Liver (tissue), 8 donors: ENCODE measurements at regions not wholly inside any gene's neighbourhood (a gene's known extent, or its start where the extent isn't known, plus 50 kb on each side); places are given as distances from the start of the nearest gene placed in this dataset.

Experiments used
- DNase-seq: peaks from one replicate; pipeline ENCODE4 v3.0.0-alpha.2; 2017; ENCODE audit warnings: low spot score
- H3K27ac ChIP-seq, 2 donors: one replicate each; pipeline ENCODE4 v1.7.0; 2013; ENCODE audit warnings: inconsistent platforms in 2 of 2, low read length in 2 of 2, control low read depth in 1 of 2, low read depth in 1 of 2, mild to moderate bottlenecking in 1 of 2
- H3K27me3 ChIP-seq, 4 donors: one replicate each; pipeline versions ENCODE4 v1.6.1 to v1.7.0; 2013; ENCODE audit warnings: low read length in 3 of 4, inconsistent platforms in 1 of 4, mild to moderate bottlenecking in 1 of 4, moderate library complexity in 1 of 4; ENCODE audit not compliant: control insufficient read depth in 4 of 4, insufficient read depth in 4 of 4
- H3K36me3 ChIP-seq, 4 donors: one replicate each; pipeline versions ENCODE4 v1.6.1 to v1.7.0; 2013; ENCODE audit warnings: low read length in 3 of 4, mild to moderate bottlenecking in 3 of 4, low read depth in 1 of 4, moderate library complexity in 1 of 4; ENCODE audit not compliant: control insufficient read depth in 4 of 4, insufficient read depth in 3 of 4
- H3K4me1 ChIP-seq, 4 donors: one replicate each; pipeline versions ENCODE4 v1.6.1 to v1.7.0; 2013; ENCODE audit warnings: low read length in 3 of 4, mild to moderate bottlenecking in 3 of 4, moderate library complexity in 1 of 4; ENCODE audit not compliant: control insufficient read depth in 4 of 4, insufficient read depth in 4 of 4
- H3K4me3 ChIP-seq, 3 donors: one replicate each; pipeline versions ENCODE4 v1.6.1 to v1.7.0; 2013; ENCODE audit warnings: low read length in 3 of 3, control low read depth in 1 of 3, low read depth in 1 of 3, mild to moderate bottlenecking in 1 of 3
- H3K9ac ChIP-seq, 2 donors: one replicate each; pipeline ENCODE4 v1.7.0; 2013; ENCODE audit warnings: low read length in 2 of 2, mild to moderate bottlenecking in 2 of 2, moderate library complexity in 2 of 2, control low read depth in 1 of 2, low read depth in 1 of 2
- H3K9me3 ChIP-seq, 4 donors: one replicate each; pipeline versions ENCODE4 v1.6.1 to v1.7.0; 2013; ENCODE audit warnings: low read length in 3 of 4; ENCODE audit not compliant: control insufficient read depth in 4 of 4
- EGR1 ChIP-seq, 2 donors: IDR thresholded peaks; 2 replicates each; pipeline ENCODE4 v1.6.1; 2016 to 2018; ENCODE audit warnings: antibody characterized with exemption in 2 of 2, low read depth in 2 of 2
- FOXA1 ChIP-seq: IDR thresholded peaks from 2 replicates; pipeline ENCODE4 v1.6.1; 2016; ENCODE audit warnings: antibody characterized with exemption
- FOXA2 ChIP-seq: IDR thresholded peaks from 2 replicates; pipeline ENCODE4 v1.6.1; 2016; ENCODE audit warnings: antibody characterized with exemption
- GABPA ChIP-seq, 2 donors: IDR thresholded peaks in 1 of 2; conservative IDR thresholded peaks in 1 of 2; 2 replicates each; pipeline ENCODE4 v1.6.1; 2016; ENCODE audit warnings: antibody characterized with exemption in 2 of 2, mild to moderate bottlenecking in 1 of 2, moderate library complexity in 1 of 2
- HNF4A ChIP-seq, 2 donors: conservative IDR thresholded peaks; 2 replicates each; pipeline ENCODE4 v1.6.1; 2016; ENCODE audit warnings: antibody characterized with exemption in 2 of 2, mild to moderate bottlenecking in 2 of 2
- HNF4G ChIP-seq: IDR thresholded peaks from 2 replicates; pipeline ENCODE4 v1.6.1; 2016; ENCODE audit warnings: antibody characterized with exemption
- JUND ChIP-seq, 2 donors: IDR thresholded peaks; 2 replicates each; pipeline ENCODE4 v1.6.1; 2016; ENCODE audit warnings: antibody characterized with exemption in 2 of 2
- NR2F2 ChIP-seq: IDR thresholded peaks from 2 replicates; pipeline ENCODE4 v1.6.1; 2016; ENCODE audit warnings: antibody characterized with exemption
- RAD21 ChIP-seq, 2 donors: IDR thresholded peaks; 2 replicates each; pipeline ENCODE4 v1.6.1; 2016; ENCODE audit warnings: antibody characterized with exemption in 2 of 2, mild to moderate bottlenecking in 2 of 2
- RXRA ChIP-seq, 2 donors: IDR thresholded peaks; 2 replicates each; pipeline ENCODE4 v1.6.1; 2017 to 2018; ENCODE audit warnings: antibody characterized with exemption in 2 of 2, mild to moderate bottlenecking in 1 of 2
- SP1 ChIP-seq: IDR thresholded peaks from 2 replicates; pipeline ENCODE4 v1.6.1; 2018; ENCODE audit warnings: antibody characterized with exemption, mild to moderate bottlenecking
- TAF1 ChIP-seq: conservative IDR thresholded peaks from 2 replicates; pipeline ENCODE4 v1.6.1; 2016; ENCODE audit warnings: antibody characterized with exemption, mild to moderate bottlenecking
- YY1 ChIP-seq: IDR thresholded peaks from 2 replicates; pipeline ENCODE4 v1.6.1; 2016; ENCODE audit warnings: antibody characterized with exemption, mild to moderate bottlenecking
- WGBS: extraction: QIAGEN DNeasy Blood & Tissue Kit; methylation state at CpG from one replicate; pipeline ENCODE4 v1.1.7; 2013; 5-methylcytosine and 5-hydroxymethylcytosine counted together
- TF ChIP-seq, protein P1 (sequence below): fragments of 150-350 bp; IDR thresholded peaks from 2 replicates; pipeline ENCODE4 v1.5.1; 2017; ENCODE audit warnings: improper control_type of control experiment, low read depth, low read length; ENCODE audit not compliant: missing input control
- TF ChIP-seq, protein P2 (sequence below): IDR thresholded peaks from 2 replicates; pipeline ENCODE4 v1.6.1; 2016; ENCODE audit warnings: antibody characterized with exemption
- TF ChIP-seq, protein P3 (sequence below): IDR thresholded peaks from 2 replicates; pipeline ENCODE4 v1.6.1; 2016; ENCODE audit warnings: antibody characterized with exemption, mild to moderate bottlenecking
- TF ChIP-seq, protein P4 (sequence below): IDR thresholded peaks from 2 replicates; pipeline ENCODE4 v1.6.1; 2016; ENCODE audit warnings: antibody characterized with exemption
- TF ChIP-seq, protein P5 (sequence below): IDR thresholded peaks from 2 replicates; pipeline ENCODE4 v1.6.1; 2016; ENCODE audit warnings: antibody characterized with exemption
- donor health status: healthy.
- donor health status: healthy.
- donor health status: healthy.
- donor health status: healthy.
- donor health status: healthy.

DNA sequence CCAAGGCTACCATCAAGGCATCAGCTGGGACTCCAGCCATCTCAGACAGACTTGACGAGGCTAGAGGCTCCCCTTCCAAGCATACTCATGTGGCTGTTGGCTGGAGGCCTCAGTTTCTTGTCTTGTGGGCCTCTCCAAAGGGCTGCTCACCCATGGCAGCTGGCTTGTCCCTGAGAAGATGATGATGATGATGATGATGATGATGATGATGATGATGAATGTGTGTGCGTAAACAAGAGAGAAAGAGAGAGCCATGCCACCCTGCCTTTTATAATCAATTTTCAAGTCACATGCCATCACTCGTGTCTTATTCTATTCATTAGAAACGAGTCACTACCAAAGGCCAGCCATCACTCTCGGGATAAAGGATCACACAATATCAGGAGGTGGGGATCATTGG, 60.5 kb upstream of the ADGRG2 start:
- no peak for TF ChIP-seq NR2F2
- no peak for TF ChIP-seq YY1
- TF ChIP-seq HNF4G, result no peak
- TF ChIP-seq, protein P1, sequence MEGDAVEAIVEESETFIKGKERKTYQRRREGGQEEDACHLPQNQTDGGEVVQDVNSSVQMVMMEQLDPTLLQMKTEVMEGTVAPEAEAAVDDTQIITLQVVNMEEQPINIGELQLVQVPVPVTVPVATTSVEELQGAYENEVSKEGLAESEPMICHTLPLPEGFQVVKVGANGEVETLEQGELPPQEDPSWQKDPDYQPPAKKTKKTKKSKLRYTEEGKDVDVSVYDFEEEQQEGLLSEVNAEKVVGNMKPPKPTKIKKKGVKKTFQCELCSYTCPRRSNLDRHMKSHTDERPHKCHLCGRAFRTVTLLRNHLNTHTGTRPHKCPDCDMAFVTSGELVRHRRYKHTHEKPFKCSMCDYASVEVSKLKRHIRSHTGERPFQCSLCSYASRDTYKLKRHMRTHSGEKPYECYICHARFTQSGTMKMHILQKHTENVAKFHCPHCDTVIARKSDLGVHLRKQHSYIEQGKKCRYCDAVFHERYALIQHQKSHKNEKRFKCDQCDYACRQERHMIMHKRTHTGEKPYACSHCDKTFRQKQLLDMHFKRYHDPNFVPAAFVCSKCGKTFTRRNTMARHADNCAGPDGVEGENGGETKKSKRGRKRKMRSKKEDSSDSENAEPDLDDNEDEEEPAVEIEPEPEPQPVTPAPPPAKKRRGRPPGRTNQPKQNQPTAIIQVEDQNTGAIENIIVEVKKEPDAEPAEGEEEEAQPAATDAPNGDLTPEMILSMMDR, result no peak
- TF ChIP-seq, protein P2, sequence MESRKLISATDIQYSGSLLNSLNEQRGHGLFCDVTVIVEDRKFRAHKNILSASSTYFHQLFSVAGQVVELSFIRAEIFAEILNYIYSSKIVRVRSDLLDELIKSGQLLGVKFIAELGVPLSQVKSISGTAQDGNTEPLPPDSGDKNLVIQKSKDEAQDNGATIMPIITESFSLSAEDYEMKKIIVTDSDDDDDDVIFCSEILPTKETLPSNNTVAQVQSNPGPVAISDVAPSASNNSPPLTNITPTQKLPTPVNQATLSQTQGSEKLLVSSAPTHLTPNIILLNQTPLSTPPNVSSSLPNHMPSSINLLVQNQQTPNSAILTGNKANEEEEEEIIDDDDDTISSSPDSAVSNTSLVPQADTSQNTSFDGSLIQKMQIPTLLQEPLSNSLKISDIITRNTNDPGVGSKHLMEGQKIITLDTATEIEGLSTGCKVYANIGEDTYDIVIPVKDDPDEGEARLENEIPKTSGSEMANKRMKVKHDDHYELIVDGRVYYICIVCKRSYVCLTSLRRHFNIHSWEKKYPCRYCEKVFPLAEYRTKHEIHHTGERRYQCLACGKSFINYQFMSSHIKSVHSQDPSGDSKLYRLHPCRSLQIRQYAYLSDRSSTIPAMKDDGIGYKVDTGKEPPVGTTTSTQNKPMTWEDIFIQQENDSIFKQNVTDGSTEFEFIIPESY, result no peak
- TF ChIP-seq GABPA (IDR thresholded peaks at IDR 0.05 in 1 of 2, conservative IDR thresholded peaks at IDR 0.05 in 1 of 2), result no peak
- TF ChIP-seq, protein P3, sequence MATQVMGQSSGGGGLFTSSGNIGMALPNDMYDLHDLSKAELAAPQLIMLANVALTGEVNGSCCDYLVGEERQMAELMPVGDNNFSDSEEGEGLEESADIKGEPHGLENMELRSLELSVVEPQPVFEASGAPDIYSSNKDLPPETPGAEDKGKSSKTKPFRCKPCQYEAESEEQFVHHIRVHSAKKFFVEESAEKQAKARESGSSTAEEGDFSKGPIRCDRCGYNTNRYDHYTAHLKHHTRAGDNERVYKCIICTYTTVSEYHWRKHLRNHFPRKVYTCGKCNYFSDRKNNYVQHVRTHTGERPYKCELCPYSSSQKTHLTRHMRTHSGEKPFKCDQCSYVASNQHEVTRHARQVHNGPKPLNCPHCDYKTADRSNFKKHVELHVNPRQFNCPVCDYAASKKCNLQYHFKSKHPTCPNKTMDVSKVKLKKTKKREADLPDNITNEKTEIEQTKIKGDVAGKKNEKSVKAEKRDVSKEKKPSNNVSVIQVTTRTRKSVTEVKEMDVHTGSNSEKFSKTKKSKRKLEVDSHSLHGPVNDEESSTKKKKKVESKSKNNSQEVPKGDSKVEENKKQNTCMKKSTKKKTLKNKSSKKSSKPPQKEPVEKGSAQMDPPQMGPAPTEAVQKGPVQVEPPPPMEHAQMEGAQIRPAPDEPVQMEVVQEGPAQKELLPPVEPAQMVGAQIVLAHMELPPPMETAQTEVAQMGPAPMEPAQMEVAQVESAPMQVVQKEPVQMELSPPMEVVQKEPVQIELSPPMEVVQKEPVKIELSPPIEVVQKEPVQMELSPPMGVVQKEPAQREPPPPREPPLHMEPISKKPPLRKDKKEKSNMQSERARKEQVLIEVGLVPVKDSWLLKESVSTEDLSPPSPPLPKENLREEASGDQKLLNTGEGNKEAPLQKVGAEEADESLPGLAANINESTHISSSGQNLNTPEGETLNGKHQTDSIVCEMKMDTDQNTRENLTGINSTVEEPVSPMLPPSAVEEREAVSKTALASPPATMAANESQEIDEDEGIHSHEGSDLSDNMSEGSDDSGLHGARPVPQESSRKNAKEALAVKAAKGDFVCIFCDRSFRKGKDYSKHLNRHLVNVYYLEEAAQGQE, result no peak
- no peak for TF ChIP-seq HNF4A (conservative IDR thresholded peaks at IDR 0.05)
- no peak for TF ChIP-seq RAD21 (IDR thresholded peaks at IDR 0.05)
- no peak for TF ChIP-seq FOXA2
- TF ChIP-seq EGR1 (IDR thresholded peaks at IDR 0.05; ENCODE audit: low read depth in 2 of 2), result no peak
- no peak for TF ChIP-seq TAF1
- TF ChIP-seq RXRA (IDR thresholded peaks at IDR 0.05), result no peak
- TF ChIP-seq, protein P4, sequence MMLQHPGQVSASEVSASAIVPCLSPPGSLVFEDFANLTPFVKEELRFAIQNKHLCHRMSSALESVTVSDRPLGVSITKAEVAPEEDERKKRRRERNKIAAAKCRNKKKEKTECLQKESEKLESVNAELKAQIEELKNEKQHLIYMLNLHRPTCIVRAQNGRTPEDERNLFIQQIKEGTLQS, result no peak
- no peak for TF ChIP-seq JUND (IDR thresholded peaks at IDR 0.05)
- TF ChIP-seq, protein P5, sequence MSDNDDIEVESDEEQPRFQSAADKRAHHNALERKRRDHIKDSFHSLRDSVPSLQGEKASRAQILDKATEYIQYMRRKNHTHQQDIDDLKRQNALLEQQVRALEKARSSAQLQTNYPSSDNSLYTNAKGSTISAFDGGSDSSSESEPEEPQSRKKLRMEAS, result no peak
- no peak for TF ChIP-seq SP1
- no peak for TF ChIP-seq FOXA1
- no peak overlapping the region for H3K27ac ChIP-seq
- H3K9ac ChIP-seq, result no peak overlapping the region
- H3K27me3 ChIP-seq, result peaks cover 0 to 3% (median 0%) of the 10 kb centered on the region in 4 donors
- no peaks in the 10 kb centered on the region for H3K36me3 ChIP-seq
- no peaks in the 10 kb centered on the region for H3K4me1 ChIP-seq
- no peaks in the 10 kb centered on the region for H3K9me3 ChIP-seq
- WGBS, result 93% methylated on average over 5 of the region's 5 CpGs
- H3K4me3 ChIP-seq, result no peak overlapping the region
- no peak for DNase-seq
